SK-N-SH (cell line): ENCODE measurements at regions not wholly inside any gene's neighbourhood (a gene's known extent, or its start where the extent isn't known, plus 50 kb on each side); places are given as distances from the start of the nearest gene placed in this dataset.

Experiments used
- CTCF ChIA-PET: fragments of 300-600, 350-600 bp; formaldehyde crosslinking; extraction: SDS; loops from one replicate; lab custom pipeline; 2021; lab: Yijun Ruan, JAX
- POLR2A ChIA-PET: fragments of 350-600 bp; sonication (Branson Sonifier 250); formaldehyde crosslinking; extraction: SDS; loops from one replicate; lab custom pipeline; 2020; ENCODE audit warnings: antibody characterized with exemption, inconsistent platforms; lab: Yijun Ruan, JAX
- DNase-seq: peaks from one replicate; pipeline ENCODE4 v3.0.0; 2012
- H2AFZ ChIP-seq: fragments of 200-600 bp; sonication (generic); 2 replicates; pipeline ENCODE4 v1.8.1; 2016; ENCODE audit warnings: antibody characterized with exemption, mild to moderate bottlenecking, low read depth
- H3F3A ChIP-seq: fragments of 200-600 bp; sonication (generic); replicated peaks from 2 replicates; pipeline ENCODE3; 2016; ENCODE audit warnings: antibody characterized with exemption, mild to moderate bottlenecking; ENCODE audit not compliant: insufficient read depth
- H3K27ac ChIP-seq, 2 experiments: fragments of 200-500 bp in 1 of 2; fragments of 200-600 bp in 1 of 2; sonication (Bioruptor generic) in 1 of 2; sonication (generic), shearing (Covaris generic) in 1 of 2; 2 replicates each; pipeline versions ENCODE4 v1.5.1 to v1.6.1; 2014 to 2016; ENCODE audit warnings: low read depth in 2 of 2, inconsistent platforms in 1 of 2, low read length in 1 of 2, mild to moderate bottlenecking in 1 of 2, mixed read lengths in 1 of 2
- H3K27me3 ChIP-seq: fragments of 200-600 bp; sonication (generic), shearing (Covaris generic); 2 replicates; pipeline ENCODE4 v1.6.1; 2016; ENCODE audit warnings: mixed run types; ENCODE audit not compliant: insufficient read depth
- H3K36me3 ChIP-seq, 2 experiments: fragments of 200-500 bp in 1 of 2; fragments of 200-600 bp in 1 of 2; sonication (Bioruptor generic) in 1 of 2; sonication (generic) in 1 of 2; replicated peaks in 1 of 2; 2 replicates each; pipeline versions ENCODE3 to v1.5.1; 2014 to 2016; ENCODE audit warnings: low read length in 1 of 2, mild to moderate bottlenecking in 1 of 2; ENCODE audit not compliant: insufficient read depth in 2 of 2, control insufficient read depth in 1 of 2
- H3K4me1 ChIP-seq, 2 experiments: fragments of 200-500 bp in 1 of 2; fragments of 200-600 bp in 1 of 2; sonication (Bioruptor generic) in 1 of 2; sonication (generic), shearing (Covaris generic) in 1 of 2; 2 replicates each; pipeline versions ENCODE4 v1.5.1 to v1.6.1; 2014 to 2016; ENCODE audit warnings: low read depth in 1 of 2, low read length in 1 of 2, mixed run types in 1 of 2; ENCODE audit not compliant: insufficient read depth in 2 of 2, control insufficient read depth in 1 of 2
- H3K4me2 ChIP-seq: fragments of 200-600 bp; sonication (generic), shearing (Covaris generic); 2 replicates; pipeline ENCODE4 v1.6.1; 2017; ENCODE audit warnings: mixed run types
- H3K4me3 ChIP-seq, 2 experiments: fragments of 200-500 bp in 1 of 2; fragments of 200-600 bp in 1 of 2; sonication (Bioruptor generic) in 1 of 2; sonication (generic), shearing (Covaris generic) in 1 of 2; 2 replicates each; pipeline versions ENCODE4 v1.5.1 to v1.8.1; 2014 to 2016; ENCODE audit warnings: low read depth in 2 of 2, inconsistent platforms in 1 of 2, low read length in 1 of 2, mild to moderate bottlenecking in 1 of 2, mixed read lengths in 1 of 2, moderate library complexity in 1 of 2
- H3K79me2 ChIP-seq: fragments of 200-600 bp; sonication (generic); 2 replicates; pipeline ENCODE4 v1.8.1; 2017; ENCODE audit warnings: mild to moderate bottlenecking; ENCODE audit not compliant: insufficient read depth
- H3K9ac ChIP-seq: fragments of 200-600 bp; sonication (generic); 2 replicates; pipeline ENCODE4 v1.6.1; 2017; ENCODE audit warnings: mixed run types
- H3K9me2 ChIP-seq: fragments of 200-600 bp; sonication (generic); 2 replicates; pipeline ENCODE4 v1.6.1; 2017; ENCODE audit warnings: mixed run types
- H3K9me3 ChIP-seq: fragments of 200-600 bp; sonication (generic); 2 replicates; pipeline ENCODE4 v1.6.1; 2017; ENCODE audit warnings: mixed run types, mild to moderate bottlenecking, moderate library complexity
- H4K20me1 ChIP-seq: fragments of 200-600 bp; sonication (generic); 2 replicates; pipeline ENCODE4 v1.6.1; 2017; ENCODE audit warnings: mild to moderate bottlenecking, mixed run types; ENCODE audit not compliant: insufficient read depth
- CHD2 ChIP-seq: fragments of 150-350 bp; IDR thresholded peaks from 2 replicates; pipeline ENCODE4 v1.6.1; 2018; ENCODE audit warnings: low read length; ENCODE audit not compliant: partially characterized antibody
- ELF1 ChIP-seq: IDR thresholded peaks from 2 replicates; pipeline ENCODE4 v1.4.0; 2012
- FOSL2 ChIP-seq: IDR thresholded peaks from 2 replicates; pipeline ENCODE4 v1.4.0; 2012; ENCODE audit warnings: low read depth, mild to moderate bottlenecking, moderate library complexity, borderline replicate concordance
- GABPA ChIP-seq: IDR thresholded peaks from 2 replicates; pipeline ENCODE4 v1.4.0; 2012; ENCODE audit warnings: low read depth, mild to moderate bottlenecking
- MEF2A ChIP-seq: IDR thresholded peaks from 2 replicates; pipeline ENCODE4 v1.4.0; 2012; ENCODE audit warnings: low read depth, borderline replicate concordance
- NFIC ChIP-seq: IDR thresholded peaks from 2 replicates; pipeline ENCODE4 v1.4.0; 2012; ENCODE audit warnings: borderline replicate concordance
- RCOR1 ChIP-seq: fragments of 150-350 bp; IDR thresholded peaks from 2 replicates; pipeline ENCODE4 v1.6.1; 2017; ENCODE audit warnings: antibody characterized with exemption, low read length
- REST ChIP-seq: IDR thresholded peaks from 2 replicates; pipeline ENCODE4 v1.6.1; 2012; ENCODE audit warnings: mild to moderate bottlenecking, low read depth, low read length, moderate library complexity
- RXRA ChIP-seq: IDR thresholded peaks from 2 replicates; pipeline ENCODE4 v1.4.0; 2012; ENCODE audit warnings: low read depth, mild to moderate bottlenecking, borderline replicate concordance
- SIN3A ChIP-seq: IDR thresholded peaks from 2 replicates; pipeline ENCODE4 v1.6.1; 2012; ENCODE audit warnings: low read depth, mild to moderate bottlenecking, low read length, moderate library complexity, borderline replicate concordance
- TAF1 ChIP-seq: IDR thresholded peaks from 2 replicates; pipeline ENCODE4 v1.6.1; 2012; ENCODE audit warnings: low read depth, mild to moderate bottlenecking, low read length, moderate library complexity, borderline replicate concordance
- TCF12 ChIP-seq: IDR thresholded peaks from 2 replicates; pipeline ENCODE4 v1.4.0; 2012
- ZBTB33 ChIP-seq: IDR thresholded peaks from 2 replicates; pipeline ENCODE4 v1.4.0; 2012; ENCODE audit warnings: low read depth, borderline replicate concordance
- WGBS: methylation state at CpG from one replicate; pipeline ENCODE4 v1.1.6; 2017; ENCODE audit warnings: low lambda C conversion rate; 5-methylcytosine and 5-hydroxymethylcytosine counted together

GRCh38 chr13:28582892-28583240 lies 76.1 kb upstream of the POMP start (continued):
- TF ChIP-seq ZBTB33 (no peak), RCOR1 (no peak), RXRA (no peak), MEF2A (no peak), REST (no peak), NFIC (no peak)

GRCh38 chr13:28582225-28582891 lies 76.6 kb upstream of the POMP start:
- ChIA-PET POLR2A (no interaction called here), CTCF (interaction anchor here (0.6 kb wide), 1 partner anchor 20 kb away, joined by 3 read pairs; no protein-coding TSS in a partner anchor)

More at GRCh38 chr13:28582225-28582891, 76.6 kb upstream of the POMP start:
- H3K4me2 ChIP-seq, result no peak overlapping the region
- no peaks in the 10 kb centered on the region for H3K27me3 ChIP-seq
- H3K27ac ChIP-seq, result peak overlapping the region in 1 of 2 experiments; percentile 54; a peak in 1 of 4 replicates
- H3K9ac ChIP-seq, result no peak overlapping the region
- no peaks in the 10 kb centered on the region for H3K79me2 ChIP-seq
- WGBS, result 83% methylated on average over 9 of the region's 9 CpGs
- no peak overlapping the region for H2AFZ ChIP-seq
- no peaks in the 10 kb centered on the region for H3K9me3 ChIP-seq
- no peak for TF ChIP-seq GABPA
- TF ChIP-seq TAF1, result no peak
- TF ChIP-seq MEF2A, result no peak
- TF ChIP-seq FOSL2, result no peak
- no peak for TF ChIP-seq TCF12
- no peak for TF ChIP-seq RCOR1
- no peak for TF ChIP-seq ELF1
- TF ChIP-seq CHD2, result no peak
- TF ChIP-seq SIN3A, result no peak
- H3F3A ChIP-seq, result peaks cover 17% of the 10 kb centered on the region
- H4K20me1 ChIP-seq, result no peaks in the 10 kb centered on the region
- H3K36me3 ChIP-seq, result no peaks in the 10 kb centered on the region
- DNase-seq, result no peak
- peaks cover 0 to 3% of the 10 kb centered on the region in 2 experiments; a peak in 1 of 4 replicates for H3K4me1 ChIP-seq
- no peak overlapping the region for H3K4me3 ChIP-seq
- no peaks in the 10 kb centered on the region for H3K9me2 ChIP-seq
